ENCODE measurements at regions not wholly inside any gene's neighbourhood (a gene's known extent, or its start where the extent isn't known, plus 50 kb on each side); places are given as distances from the start of the nearest gene placed in this dataset.
A peak's percentile ranks its signal among the peaks of the same experiment; 100 is the strongest.
"Not testable (repeated sequence)": the region's sequence is repeated elsewhere in the genome, so short reads cannot be mapped to it uniquely, and the experiment has no call there.

- DNase-seq: not testable (repeated sequence)
Observed at GRCh38 chr1:146487555-146487954, 258.7 kb upstream of the NOTCH2NLA start.

GRCh38 chr1:146487155-146487554 is 258.3 kb upstream of the NOTCH2NLA start:
- not testable (repeated sequence) for DNase-seq

GRCh38 chr1:146486300-146487014 is 257.6 kb upstream of the NOTCH2NLA start:
- DNase-seq: not testable (repeated sequence)

- DNase-seq: not testable (repeated sequence)
Observed at GRCh38 chr1:146484195-146484594, 255.4 kb upstream of the NOTCH2NLA start.

- DNase-seq: not testable (repeated sequence)
Observed at GRCh38 chr1:146479188-146479587, 250.4 kb upstream of the NOTCH2NLA start.

DNA sequence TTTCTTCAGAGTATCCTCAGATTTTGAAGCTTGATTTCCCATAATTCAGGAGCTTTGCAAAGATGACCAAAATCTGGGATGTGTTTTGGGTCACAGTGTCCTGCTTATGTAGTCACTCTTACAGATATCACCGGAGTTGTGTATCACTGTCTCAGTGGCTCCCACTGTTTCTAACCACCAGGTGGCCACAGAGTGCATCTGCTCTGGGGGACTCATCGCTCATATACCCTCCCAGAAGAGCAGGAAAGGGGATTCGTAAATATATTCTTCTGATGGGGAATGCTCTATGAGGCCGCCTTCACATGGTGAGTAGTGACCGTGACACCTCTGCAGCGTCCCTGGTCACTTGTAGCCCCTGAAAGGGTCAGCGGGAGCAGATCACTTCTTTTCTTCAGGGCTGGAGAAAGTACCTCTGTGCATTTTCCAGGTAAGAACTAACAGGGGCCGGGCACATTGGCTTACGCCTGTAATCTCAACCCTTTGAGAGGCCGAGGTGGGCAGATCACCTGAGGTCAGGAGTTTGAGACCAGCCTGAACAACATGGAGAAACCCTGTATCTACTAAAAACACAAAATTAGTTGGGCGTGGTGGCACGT is 249.4 kb upstream of the NOTCH2NLA start:
- DNase-seq: peak; percentile 68

GRCh38 chr1:146475086-146475485 is 246.3 kb upstream of the NOTCH2NLA start:
- not testable (repeated sequence) for DNase-seq

DNA sequence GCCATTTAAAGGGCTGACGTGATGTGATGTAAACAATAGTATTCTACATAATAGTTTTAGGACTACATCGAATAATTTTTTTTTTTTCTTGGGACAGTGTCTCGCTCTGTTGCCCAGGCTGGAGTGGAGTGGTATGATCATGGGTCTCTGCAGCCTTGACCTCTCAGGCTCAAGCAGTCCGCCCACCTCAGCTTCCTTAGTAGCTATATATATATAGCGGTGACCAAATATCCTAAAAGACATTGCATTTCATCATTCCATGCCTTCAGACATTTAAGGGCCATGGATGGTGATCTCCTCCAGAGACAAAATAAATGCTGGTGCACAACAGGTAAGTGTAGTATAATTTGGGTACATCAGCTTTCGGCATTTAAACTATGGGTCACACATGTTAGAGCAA is 245.4 kb upstream of the NOTCH2NLA start:
- not testable (repeated sequence) for DNase-seq

DNA sequence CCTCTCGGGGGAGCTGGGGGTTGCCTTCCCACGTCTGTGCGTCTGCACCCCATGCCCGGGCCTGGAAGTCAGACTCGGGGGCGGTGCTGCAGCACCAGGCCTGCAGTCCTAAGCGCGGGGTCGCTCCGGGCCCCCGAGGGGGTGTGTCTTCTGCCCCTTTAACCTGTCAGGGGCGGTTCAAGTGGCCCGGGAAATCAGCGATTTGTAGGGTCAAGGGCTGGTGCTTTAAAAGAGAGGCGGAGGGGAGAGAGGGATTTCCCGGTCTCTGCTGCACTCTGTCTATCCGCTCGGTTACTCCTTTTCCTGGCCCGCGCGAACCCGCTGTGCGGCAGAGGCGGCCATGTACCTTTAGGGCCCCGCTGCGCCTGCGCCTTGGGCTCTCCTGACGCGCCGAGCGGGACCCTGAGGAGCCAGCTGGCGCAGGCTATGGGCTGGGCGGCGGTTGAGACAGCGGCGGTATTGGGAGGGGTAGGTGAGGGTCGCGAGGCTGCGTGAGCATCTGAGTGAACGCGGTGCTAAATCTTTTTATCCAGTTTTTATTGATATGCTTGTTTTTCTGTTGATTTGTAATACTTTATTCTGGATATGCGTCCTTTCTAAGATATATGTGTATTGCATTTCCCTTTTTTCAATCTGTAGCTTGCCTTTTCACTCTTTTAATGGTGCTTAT is 243.5 kb upstream of the NOTCH2NLA start:
- DNase-seq: peak; percentile 65

- DNase-seq: not testable (repeated sequence)
Observed at GRCh38 chr1:146459939-146460338, 231.1 kb upstream of the NOTCH2NLA start.

DNA sequence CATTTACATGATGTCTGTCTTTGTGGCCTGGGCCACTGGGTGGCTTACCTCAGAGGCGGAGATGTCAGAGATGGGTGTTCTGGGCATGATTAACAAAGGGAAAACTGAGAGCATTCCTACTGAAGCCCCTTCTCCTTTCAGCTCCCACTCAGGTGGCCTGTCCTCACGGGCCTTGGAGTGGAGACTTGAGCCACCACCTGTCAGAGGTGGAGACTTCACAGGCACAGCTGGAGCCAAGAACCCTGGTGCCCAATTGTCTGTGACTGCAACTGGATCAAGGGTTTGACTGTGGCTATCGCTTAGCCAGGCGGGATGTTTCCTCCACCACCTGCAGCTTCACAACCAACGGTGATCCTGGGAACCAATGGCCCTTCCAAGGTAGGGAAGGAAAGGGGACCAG is 230.5 kb upstream of the NOTCH2NLA start:
- not testable (repeated sequence) for DNase-seq

DNA sequence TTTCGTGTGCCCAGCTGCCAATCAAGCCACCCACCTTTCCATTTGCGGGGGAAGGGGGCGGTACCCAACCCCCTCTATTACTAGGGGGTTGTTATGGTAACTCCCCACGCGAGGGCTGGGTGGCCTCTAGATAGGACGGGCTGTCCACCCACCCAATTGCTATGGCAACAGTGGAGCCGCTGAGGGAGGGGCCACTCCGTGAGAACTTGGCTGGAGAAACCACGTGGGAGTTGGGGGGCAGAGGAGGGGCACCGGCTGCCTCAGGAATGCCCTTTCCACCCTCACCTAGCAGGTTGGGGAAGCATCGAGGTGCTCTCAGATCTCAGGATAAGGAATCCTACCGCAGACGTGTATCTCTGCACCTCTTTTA is 220.0 kb upstream of the NOTCH2NLA start:
- not testable (repeated sequence) for DNase-seq

- not testable (repeated sequence) for DNase-seq
Observed at GRCh38 chr1:146448212-146448876, 219.5 kb upstream of the NOTCH2NLA start.

DNA sequence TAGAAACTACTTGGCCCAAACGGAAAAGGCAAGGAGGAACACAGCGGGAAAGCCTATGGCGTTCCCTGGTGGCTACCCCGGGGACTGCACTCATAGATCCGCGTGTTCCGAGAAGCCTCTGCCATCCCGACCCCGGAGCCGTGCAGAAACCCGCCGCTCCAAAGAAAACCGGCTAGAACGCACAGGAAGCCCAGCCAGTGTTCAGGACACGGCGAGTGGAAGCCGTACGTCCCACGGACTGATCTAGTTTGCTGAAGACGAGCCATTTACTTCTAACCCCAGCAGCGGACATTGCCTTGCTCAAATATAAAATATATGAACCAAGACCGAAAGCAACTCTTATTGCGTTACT is 215.0 kb upstream of the NOTCH2NLA start:
- not testable (repeated sequence) for DNase-seq

DNA sequence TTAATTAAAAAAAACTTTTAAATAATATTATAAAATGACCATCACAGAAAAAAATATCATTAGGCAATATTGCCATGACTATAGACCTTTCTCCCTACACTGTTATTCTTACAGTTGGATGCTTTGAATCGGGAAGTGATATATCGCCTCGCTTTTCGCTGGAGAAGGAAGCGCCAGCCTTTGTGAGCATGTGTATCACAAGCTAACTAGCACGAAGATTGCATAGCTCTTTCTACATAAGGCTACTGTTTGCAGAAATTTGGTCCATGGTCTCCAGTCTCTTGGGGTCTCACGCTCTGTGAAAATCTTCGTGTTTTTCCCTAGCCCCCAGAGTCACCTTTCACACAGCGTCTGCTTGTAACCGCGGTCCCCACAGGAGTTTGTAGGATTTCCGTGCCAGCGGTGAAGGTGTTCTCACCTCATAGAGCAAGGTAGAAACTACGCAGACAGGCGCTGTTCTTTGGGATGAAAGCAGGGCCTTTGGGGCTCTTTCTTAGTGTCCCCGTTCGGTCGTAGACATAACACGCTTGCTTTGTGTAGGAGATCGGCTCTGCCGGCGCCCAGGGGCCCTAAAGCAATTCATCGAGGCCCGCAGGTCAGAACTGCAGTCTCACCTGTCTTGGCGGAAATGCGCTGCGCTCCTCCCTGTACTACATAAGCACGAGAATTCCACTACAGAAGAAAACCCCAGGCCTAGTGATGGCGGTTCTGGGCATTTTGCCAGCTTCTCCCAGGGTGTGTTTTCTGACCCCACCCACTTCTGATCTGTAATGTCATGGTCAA is 214.5 kb upstream of the NOTCH2NLA start:
- not testable (repeated sequence) for DNase-seq

- not testable (repeated sequence) for DNase-seq
Observed at GRCh38 chr1:146438543-146438942, 209.7 kb upstream of the NOTCH2NLA start.

GRCh38 chr1:146416642-146417041 is 187.8 kb upstream of the NOTCH2NLA start:
- DNase-seq: not testable (repeated sequence)

- not testable (repeated sequence) for DNase-seq
Observed at GRCh38 chr1:146415017-146415416, 186.2 kb upstream of the NOTCH2NLA start.

DNA sequence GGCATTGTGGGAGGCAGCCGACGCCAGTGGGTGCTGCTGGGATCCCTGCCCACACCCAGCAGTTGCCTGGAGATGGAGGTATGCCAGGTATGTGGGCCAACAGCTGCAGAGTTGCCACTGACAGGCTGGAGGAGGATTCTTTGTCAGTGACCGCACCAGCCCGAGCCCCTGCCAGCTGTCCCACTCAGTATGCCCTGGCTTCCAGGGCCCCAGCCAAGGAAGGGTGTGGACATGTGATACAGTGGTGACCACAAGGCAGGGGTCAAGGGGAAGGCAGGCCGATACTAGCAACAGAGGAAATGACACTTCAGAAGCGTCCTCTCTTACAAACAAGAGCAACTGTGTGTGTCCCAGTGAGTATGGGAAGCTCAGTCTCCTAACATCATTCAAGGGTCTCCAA is 185.1 kb upstream of the NOTCH2NLA start:
- DNase-seq: not testable (repeated sequence)

DNA sequence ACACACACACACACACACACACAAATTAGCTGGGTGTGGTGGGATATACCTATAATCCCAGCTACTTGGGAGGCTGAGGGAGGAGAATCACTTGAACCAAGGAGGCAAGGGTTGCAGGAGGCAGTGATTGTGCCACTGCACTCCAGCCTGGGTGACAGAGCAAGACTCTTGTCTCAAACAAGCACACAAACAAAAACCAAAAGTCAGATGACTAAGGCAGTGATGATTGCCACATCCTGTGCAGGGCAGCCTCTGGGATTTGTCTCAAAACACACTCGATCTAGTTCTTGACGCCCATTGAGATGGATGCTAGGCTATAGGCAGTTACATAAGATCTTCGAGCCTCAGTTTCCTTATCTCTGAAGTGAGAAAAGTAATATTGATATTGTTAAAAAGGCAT is 183.1 kb upstream of the NOTCH2NLA start:
- DNase-seq: not testable (repeated sequence)

GRCh38 chr1:146409817-146410441 is 181.1 kb upstream of the NOTCH2NLA start:
- DNase-seq: not testable (repeated sequence)
